NT2/D1 (cell line): ENCODE measurements at regions not wholly inside any gene's neighbourhood (a gene's known extent, or its start where the extent isn't known, plus 50 kb on each side); places are given as distances from the start of the nearest gene placed in this dataset.

Experiments used
- SUZ12 ChIP-seq: IDR thresholded peaks from 2 replicates; pipeline ENCODE4 v1.6.1; 2011; ENCODE audit not compliant: insufficient read length, insufficient read depth; ENCODE audit errors: extremely low read depth
- YY1 ChIP-seq: IDR thresholded peaks from 2 replicates; pipeline ENCODE4 v1.6.1; 2011; ENCODE audit not compliant: insufficient read length, insufficient read depth
- ZNF274 ChIP-seq: IDR thresholded peaks from 2 replicates; pipeline ENCODE4 v1.6.1; 2011; ENCODE audit warnings: mild to moderate bottlenecking, low read depth, low read length

- TF ChIP-seq YY1 (no peak), ZNF274 (no peak), SUZ12 (no peak)
Measured at GRCh38 chr14:29077916-29078315, 311.3 kb downstream of the FOXG1 start.
